GM21576 (cell line): ENCODE measurements at regions not wholly inside any gene's neighbourhood (a gene's known extent, or its start where the extent isn't known, plus 50 kb on each side); places are given as distances from the start of the nearest gene placed in this dataset.
A peak's percentile ranks its signal among the peaks of the same experiment; 100 is the strongest.

ENCODE experiments used
- ATAC-seq: cut with Tn5 transposase; IDR thresholded peaks from one replicate; pipeline ENCODE4 v1.9.1; 2021; ENCODE audit warnings: mild to moderate bottlenecking, moderate library complexity; ENCODE audit not compliant: unreplicated experiment

DNA sequence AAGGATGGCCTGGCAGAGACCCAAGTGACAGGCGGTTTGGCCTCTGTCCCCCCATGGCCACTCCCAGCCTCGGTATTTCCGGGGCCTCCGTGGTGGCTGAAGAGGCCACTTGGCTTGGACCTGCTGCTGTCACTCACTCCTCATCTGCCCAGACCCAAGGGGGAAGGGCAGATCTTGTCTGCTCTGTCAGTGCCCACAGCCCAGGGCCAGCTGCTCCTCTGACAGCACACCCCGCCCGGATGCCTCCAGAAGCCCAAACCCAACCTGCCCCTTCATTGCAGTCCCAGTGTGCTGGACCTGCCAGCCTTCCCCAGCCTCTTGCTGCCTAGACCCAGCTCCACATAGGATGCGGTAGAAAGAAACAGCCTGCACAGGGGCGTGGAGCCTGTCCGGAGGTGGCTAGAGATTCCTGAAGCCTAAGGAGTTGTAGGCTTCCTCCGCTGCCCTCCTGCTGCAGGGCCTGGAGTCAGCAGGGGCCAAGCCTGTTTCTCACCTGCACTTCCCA is 52.0 kb downstream of the MAGEF1 start:
- no peak for ATAC-seq

DNA sequence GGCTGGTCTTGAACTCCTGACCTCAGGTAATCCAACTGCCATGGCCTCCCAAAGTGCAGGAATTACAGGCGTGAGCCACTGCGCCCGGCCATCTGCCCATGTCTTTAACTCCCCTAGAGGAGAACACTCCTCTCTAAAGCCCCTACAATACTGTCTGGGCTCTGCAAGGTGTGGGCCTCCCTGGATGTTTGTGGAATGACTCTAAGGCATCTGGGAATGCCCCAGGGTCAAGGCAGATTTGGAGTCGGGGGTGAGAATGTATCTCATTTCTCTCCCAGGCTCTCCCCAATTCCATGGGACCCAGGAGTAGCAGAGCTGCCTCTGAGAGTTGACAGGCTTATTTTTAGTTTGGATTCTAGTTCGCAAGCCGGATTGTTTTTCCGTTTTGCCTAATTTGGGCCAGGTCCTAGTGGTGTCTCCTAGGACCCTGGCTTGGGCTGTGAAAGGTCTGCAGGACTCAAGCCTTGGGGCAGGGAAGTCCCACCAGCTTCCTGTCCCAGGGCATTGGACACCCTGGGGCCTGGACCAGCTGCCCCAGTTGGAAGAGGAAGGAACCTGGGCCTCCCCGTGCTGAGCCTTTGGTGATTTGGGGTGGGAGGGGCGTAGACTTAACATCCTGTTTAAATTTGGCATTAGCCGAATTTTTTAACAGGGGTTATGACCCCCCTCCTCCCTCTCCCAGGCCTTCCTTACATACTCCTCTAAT is 53.5 kb downstream of the MAGEF1 start:
- no peak for ATAC-seq

DNA sequence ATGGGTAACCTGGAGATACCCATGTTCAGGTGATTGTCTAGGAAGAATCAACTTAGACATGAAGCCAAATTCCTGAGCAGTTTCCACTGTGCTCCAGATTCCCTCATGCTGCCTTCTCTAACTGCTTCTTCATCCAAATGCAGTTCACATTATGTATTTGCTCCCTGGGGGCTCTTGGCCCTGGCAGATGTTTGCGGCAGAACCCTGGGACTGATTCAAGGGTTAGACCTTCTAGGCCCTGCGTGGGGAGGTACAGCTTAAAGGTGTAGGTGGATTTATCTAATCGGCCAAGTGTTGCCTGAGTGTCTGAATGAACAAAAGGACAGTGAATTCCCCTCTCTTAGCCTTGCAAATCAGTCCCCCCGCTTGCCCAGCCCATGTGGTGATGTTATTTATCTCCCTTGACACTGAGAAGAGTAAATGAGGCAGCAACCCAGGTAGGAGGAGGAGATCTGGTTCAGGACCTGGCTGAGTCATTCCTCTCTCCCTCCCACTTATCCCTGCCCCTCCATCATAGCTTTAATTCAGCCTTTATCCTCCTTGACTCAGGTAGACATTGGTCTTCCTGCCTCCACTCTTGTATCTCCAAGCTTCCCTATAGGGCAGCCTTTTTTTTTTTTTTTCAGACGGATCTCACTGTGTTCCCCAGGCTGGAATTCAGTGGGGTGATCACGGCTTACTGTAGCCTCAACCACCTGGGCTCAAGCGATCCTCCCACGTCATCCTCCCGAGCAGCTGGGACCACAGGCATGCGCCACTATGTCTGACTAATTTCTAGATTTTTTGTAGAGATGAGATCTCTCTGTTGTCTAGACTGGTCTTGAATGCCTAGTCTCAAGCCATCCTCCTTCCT is 54.8 kb downstream of the MAGEF1 start:
- ATAC-seq, result peak; percentile 78

DNA sequence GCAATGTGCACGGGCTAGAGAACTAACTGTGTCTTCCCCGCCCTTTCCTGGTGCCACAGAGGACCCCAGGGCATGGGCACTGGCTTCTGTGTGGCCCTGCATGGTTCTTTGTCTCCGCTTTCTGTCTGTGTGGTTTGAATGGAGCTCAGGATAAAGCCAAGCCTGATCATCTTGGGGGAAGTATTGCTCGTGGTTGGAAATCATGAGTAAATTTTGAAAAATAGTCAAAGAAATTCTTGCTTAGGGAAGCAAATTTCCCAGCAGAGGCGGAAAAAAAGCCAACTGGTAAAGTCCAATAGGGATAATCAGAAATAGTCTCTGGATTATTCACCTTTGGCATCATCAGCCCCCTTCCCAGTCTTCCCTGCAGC is 55.4 kb downstream of the MAGEF1 start:
- ATAC-seq, result no peak

DNA sequence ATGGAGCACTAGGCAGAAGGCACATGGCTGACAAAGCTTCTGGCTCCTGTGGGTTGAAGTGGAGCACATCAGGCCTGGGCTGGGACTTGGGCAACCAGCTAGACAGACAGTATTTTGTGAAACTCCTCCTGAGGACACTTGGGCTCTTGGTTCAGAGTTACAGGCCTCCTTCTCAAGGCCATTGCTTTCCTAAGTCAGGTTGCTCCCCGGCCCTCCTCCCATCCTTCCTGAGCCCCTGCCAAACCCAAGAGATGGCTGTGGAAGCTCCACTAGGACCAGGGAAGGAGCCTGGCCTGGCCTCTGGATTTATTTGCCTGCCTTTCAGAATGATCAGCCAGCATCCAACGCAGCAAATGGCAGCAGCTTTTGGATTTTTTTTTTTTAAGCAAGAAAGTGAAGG is 56.3 kb downstream of the MAGEF1 start:
- no peak for ATAC-seq

DNA sequence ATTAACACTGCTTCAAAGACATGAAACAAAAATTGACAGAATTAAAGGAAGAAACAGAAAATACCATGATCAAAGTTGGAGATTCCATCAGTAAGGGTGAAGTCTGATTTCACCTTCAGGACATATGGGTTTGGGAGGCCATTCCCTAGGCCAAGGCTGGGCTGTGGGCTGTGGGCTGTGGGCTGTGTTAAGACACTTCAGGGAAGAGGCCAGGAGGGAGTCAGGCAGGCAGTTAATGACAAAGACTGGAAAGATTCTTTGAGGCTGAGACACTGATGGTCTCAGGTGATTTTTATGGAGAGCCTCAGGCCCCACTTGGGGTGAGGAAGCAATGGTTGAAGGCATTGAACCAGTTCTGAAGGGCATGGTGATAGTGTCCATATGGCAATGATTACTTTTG is 57.5 kb downstream of the MAGEF1 start:
- ATAC-seq, result no peak

DNA sequence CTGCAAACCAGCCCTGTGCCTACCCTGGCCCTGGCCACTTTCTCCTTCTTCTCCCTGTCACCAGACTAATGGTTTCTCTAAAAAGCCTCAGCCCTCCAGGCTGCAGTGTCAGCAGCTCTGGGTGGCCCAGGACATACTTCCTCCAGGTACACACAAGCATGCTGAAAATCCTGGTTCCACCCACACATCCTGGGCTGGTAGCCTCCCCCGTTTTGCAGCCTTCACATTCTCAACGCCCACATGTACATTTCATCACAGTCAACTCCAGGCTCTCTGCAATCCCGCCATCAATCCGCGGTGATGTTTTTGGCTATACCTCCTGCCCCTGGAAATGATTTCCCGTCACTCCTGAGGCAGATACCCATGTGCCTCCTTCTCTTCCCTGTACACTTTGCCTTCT is 59.4 kb downstream of the MAGEF1 start:
- ATAC-seq, result no peak

DNA sequence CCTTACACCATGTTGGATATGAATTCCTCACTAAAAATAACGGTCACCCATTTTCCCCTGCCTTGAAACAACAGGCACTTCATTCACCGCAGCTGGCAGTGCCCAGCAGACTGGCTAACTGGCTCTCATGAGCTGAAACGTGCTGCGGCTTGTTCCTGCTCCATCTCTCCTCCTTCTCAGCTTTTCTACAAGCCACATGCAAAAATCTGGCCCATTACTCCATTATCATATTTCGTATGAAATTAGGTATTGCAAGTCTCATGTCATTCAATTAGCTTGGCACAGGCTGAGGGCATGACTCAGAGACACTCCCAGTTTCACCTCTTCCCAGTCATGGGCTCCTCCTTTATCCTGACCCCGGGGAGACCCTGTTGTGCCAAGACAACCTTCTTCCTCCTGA is 60.0 kb downstream of the MAGEF1 start:
- no peak for ATAC-seq

DNA sequence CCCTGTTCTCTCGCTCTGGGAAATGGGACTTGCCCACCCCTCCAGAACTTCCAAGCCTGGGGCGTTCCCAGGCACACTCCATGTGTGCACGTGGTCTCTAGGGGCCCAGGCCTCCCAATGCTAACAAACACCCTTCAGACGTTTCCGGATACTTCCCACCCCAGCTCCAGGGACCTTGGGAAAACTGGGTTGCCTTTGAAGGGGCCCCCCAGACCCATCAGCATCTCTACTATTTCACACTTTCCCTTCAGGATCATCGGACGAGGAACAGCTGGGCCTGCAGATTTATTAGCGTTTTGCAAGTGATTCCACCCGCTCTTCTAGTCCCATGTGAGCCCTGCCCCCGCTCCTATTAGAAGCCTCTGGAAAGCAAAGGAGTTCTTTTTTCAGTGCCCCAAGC is 63.2 kb downstream of the MAGEF1 start:
- no peak for ATAC-seq

DNA sequence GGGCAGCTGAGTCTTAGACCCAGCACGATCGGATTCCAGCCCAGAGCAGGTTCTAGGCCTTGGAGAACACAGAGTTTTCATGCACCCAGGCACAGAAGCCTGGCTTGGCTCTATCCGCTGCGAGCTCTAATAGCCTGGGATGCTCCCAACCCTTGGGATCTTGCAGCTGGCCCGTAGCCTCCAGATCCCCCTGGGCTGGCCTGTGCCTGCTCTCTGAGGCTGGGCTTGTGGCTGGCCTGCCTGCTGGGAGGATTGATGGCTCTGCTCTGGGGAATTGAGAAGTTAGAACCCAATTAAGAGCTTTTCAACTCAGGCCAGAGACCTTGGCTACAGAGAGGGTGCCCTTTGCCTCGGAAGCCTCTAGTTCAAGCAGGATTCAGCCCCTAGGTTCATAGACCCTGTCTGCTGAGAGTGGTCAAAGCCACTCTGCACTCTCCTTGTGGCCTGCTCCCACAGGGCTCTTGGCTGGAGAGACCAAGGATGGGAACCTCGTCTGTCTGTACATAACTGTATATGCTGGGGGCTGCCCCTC is 64.4 kb downstream of the MAGEF1 start:
- ATAC-seq, result no peak

DNA sequence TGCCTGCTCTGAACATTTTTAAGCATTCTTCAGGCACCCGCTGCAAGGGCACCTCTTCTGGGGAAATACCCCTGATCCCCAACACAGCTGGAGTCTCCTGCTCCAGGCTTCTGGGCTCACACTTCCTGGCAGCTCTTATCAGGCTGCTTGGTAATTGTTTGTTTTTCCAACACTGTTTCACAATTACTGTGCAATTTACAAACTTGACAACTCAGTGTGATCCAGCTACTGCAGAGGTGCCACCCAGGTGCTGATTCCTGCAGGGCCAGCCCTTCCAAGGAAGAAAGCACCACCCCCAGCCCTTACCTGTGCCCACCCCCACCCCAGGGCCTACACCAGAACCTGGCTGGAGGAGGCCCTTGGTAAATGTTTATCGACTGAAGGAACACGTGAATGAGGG is 66.5 kb downstream of the MAGEF1 start:
- ATAC-seq, result no peak

DNA sequence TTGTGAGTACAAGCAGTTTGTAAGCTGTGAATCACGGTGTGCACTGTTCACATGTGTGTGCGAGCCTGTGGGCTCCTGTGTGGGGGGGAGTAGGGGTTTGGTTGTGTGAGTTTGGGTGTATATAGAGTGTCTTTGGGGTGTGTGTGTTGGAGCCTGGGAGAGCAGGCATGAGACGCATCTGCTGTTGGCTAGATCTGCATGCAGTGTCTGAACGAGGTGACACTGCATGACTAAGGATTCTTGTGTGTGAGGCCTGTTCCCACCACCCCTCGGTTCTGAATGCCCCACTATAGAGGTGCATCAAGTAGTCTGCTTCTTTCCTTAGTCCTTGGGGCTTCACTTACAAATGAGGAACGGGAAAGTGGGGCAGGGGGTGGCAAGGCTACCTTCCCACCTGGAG is 68.4 kb downstream of the MAGEF1 start:
- ATAC-seq, result no peak

DNA sequence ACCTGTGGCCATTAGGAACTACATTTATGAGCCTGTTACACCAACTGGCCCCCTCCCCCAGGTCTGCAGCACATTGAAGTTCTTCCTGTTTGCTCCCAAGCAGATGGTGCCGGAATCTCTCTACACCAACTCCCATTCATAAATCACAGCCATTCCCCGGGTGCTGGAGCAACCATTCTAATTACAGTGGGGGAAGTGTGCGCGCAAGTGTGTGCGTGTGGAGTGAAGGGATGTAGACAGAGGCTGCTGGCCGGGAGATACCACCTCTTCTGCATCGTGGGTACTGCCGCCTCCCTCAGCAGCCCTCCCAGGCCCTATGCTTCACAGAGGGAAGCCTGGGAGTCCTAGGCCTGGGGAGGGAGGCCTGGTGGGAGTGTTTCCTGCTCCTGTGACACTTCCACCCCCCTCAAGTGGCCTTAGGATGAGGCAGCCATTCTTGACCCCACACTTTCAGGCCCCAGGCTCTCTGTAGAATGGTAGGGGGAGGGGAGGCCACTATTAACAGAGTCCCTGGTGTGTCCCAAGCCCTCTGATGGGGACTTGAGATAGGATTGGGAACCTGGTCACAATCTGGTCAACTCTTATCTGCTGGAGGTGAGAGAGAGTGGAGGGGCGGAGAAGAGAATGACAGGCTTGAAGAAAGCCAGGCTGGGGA is 69.1 kb downstream of the MAGEF1 start:
- no peak for ATAC-seq

DNA sequence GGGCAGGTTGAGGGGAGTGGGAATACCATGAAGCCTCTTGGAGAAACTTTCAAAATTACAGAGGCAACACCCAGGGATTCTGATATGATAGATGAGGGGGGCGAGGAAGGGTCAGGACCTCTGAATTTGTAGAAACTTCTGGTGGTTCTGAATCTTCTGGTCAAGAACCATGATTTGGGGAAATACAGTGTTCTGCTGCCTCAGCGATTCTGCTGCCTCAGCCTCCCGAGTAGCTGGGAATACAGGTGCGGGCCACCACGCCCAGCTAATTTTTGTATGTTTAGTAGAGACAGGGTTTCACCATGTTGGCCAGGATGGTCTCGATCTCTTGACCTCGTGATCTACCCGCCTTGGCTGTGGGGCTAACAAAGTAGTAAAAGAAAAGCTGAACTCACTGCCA is 70.4 kb downstream of the MAGEF1 start:
- ATAC-seq, result no peak

DNA sequence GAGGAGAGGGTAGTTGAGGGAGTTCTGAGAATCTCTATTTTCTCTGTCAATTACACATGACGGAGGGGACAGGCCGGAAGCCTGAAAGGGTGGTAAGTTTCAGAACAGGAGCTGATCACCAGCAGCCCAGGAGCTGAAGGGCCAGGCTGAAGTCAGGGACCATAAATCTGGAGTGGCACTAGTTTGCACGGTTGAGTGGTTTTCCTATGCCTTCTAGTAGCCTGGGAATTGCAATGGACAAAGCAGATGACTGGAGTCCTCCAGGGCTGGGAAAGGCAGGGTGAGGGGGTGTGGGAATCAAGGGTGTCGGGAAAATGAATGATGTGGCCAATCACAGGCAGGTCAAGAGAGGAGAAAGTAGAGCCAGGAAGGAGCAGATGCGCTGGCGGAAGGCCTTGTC is 72.5 kb downstream of the MAGEF1 start:
- ATAC-seq, result no peak

DNA sequence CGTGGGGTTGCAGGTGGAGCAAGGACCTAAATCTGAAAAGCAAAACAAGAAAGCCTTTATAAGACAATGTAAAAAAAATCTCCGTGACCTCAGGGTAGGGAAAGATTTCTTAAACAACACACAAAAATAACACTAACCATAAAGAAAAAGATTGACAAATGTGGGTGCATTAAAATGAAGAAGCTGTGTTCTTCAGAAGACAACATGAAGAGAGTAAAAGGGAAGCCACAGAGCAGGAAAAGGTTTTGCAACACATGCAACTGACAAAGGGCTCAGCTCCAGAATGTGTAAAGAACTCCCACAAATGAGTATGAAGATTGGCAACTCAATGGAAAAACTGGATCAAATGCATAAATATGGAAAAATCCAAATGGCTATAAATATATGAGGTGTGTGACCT is 74.2 kb downstream of the MAGEF1 start:
- no peak for ATAC-seq

DNA sequence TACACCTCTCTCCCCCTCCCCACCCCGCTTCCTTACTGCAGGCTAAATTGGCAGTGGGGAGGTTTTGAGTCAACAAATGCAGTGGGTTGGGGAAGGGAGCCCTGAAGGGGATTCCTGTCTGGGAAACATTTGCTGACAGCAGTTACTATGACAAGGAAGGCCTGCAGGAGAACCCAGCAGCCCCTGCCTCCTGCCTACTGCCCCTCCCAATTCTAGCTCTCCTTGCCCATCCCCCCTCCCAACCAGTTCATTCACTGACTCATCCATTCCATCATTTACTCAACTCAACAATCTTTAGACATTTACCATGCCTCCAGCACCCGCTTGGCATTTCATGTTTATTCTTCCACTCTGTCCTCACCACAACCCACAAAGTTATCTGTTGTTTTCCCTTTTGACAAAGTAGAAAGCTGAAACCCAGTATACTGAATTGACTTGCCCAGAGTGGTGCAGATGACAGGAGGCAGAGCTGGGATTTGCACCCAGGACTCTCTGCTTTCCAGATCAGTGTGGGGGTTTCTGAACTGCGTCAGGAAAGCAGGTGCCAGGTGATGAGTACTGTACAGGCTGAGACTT is 75.0 kb downstream of the MAGEF1 start:
- ATAC-seq, result no peak

DNA sequence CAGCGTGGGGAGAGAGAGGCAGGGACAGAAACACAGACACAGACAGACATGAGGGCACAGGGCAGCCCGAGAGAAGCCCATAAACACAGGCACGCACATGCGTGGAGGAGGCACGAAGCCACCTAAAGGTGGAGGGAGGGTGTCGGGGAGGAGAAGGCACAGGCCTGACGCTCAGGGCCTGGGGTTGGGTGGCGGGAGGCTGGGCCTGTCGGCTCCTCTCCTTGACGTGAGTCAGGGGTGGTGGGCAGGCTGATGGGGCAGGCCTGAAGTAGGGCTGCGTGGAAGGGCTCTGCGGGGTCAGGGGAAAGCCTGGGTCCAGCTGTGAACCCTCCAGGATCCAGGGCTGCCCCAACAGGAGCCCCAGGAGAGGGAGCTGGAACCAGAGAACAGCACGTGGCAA is 74.2 kb downstream of the EPHB3 start:
- ATAC-seq, result no peak

DNA sequence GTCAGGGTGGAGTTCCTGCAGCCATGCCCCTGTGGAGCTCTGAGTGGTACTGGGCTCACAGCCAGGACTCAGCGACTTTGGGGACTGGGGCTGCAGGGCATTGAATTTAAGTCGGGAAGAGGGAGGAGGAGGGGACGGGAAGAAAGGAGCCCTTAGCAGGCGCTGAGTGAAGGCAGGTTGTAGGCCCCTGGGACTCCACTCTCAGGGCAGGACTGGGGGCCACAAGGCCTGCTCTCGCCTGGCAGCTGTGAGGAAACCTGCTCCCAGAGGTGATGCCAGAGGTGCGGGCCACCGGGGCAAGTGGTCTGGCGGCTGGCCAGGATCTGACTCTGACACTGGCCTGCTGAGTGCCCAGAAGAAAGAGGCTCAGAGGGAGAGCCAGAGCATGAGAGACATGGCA is 73.5 kb downstream of the EPHB3 start:
- ATAC-seq, result no peak

DNA sequence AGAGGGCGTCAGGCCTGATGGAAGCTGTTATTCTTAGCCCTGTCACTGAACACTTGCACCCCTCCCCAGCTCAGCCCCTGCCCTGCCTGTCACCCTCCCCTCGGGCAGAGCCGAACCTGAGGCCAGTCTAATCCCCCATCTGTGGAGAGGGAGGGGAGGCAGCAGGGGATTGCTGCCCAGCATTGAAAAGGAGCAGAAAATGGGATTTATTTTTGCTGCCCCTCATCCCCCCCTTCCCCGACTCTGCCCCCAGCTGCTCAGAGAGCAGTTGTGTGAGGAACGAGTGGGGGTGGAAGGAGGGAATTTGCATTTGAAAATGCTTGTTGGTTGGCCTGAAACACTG is 71.6 kb downstream of the EPHB3 start:
- ATAC-seq, result no peak

DNA sequence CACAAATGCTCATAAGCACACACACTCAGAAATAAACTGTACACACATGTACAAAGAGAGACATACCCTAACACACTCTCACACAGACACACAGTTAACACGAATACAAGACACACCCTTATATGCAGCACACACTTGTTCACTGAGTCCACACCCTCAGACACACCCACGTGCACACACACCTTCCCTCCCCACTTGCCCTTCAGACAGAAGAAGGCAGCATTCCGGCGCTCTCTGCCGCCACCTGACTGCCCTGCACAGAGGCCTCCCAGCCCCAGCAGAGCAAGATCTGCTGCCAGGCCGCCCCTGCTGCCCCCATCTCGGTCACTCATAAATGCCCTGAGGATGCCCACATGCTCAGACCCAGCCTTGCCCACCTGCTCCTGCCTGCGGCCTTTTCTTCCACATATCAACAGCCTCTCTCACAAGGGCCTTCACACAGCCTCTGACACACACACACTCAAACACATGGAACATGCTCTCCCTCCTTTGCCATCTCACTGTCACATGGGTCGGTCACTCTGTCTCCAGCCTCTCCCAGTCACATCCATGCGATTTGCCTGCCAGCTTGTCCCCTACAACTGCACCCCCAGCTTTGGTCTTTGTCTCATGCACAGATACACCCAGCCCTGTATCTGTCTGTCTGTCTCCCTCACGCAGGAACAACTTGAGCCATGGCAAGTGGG is 71.1 kb downstream of the EPHB3 start:
- ATAC-seq, result no peak
